GM12878 (cell line): ENCODE measurements at regions not wholly inside any gene's neighbourhood (a gene's known extent, or its start where the extent isn't known, plus 50 kb on each side); places are given as distances from the start of the nearest gene placed in this dataset.

ENCODE experiments used
- ATAC-seq: fragments of 200-7000 bp; cut with Tn5 transposase; 3 replicates; pipeline ENCODE4 v1.9.1; 2020; ENCODE audit warnings: mild to moderate bottlenecking, moderate library complexity
- BruUV-seq: library from RNA; stranded (reverse); fragments of 400-500 nt; replicated peaks from 2 replicates; lab custom pipeline; 2021; lab: Mats Ljungman, UMichigan
- CTCF ChIA-PET: fragments of 300-600 bp; sonication (Branson Sonifier 250); formaldehyde crosslinking; extraction: SDS; loops from one replicate; lab custom pipeline; 2021; ENCODE audit warnings: inconsistent platforms; lab: Yijun Ruan, JAX
- POLR2A ChIA-PET: fragments of 350-600 bp; formaldehyde crosslinking; extraction: SDS; loops from one replicate; lab custom pipeline; 2021; ENCODE audit warnings: inconsistent platforms; lab: Charles Lee
- RAD21 ChIA-PET: fragments of 300-600 bp; sonication (Branson Sonifier 250); formaldehyde crosslinking; loops from one replicate; lab custom pipeline; 2023; ENCODE audit warnings: antibody characterized with exemption; ENCODE audit not compliant: unreplicated experiment; lab: Charles Lee
- SMC1A ChIA-PET: fragments of 300-600 bp; sonication (Branson Sonifier 250); formaldehyde crosslinking; loops from one replicate; lab custom pipeline; 2023; ENCODE audit not compliant: unreplicated experiment, uncharacterized antibody; lab: Charles Lee
- DNase-seq: peaks from one replicate; pipeline ENCODE4 v3.0.0-alpha.2; 2011; ENCODE audit warnings: low read depth, low spot score
- FAIRE-seq: peaks from 3 replicates; lab custom pipeline; 2011; peaks lifted over from hg19 to GRCh38; lab: Jason Lieb, UNC
- H2AFZ ChIP-seq: 2 replicates; pipeline ENCODE4 v1.6.0; 2011; ENCODE audit warnings: low read depth, low read length, control low read depth; ENCODE audit not compliant: control insufficient read depth
- H3K27ac ChIP-seq: 2 replicates; pipeline ENCODE4 v1.5.1; 2011; ENCODE audit warnings: control low read depth; ENCODE audit not compliant: control insufficient read depth, insufficient read depth
- H3K27me3 ChIP-seq, 2 experiments: replicated peaks in 1 of 2; 2 replicates each; pipeline versions ENCODE4 v1.6.0 to v1.6.1; 2011; ENCODE audit warnings: low read length in 1 of 2; ENCODE audit not compliant: control insufficient read depth in 2 of 2, insufficient read depth in 2 of 2
- H3K36me3 ChIP-seq, 2 experiments: 2 replicates each; pipeline ENCODE4 v1.5.1; 2011; ENCODE audit warnings: low read length in 1 of 2; ENCODE audit not compliant: control insufficient read depth in 2 of 2, insufficient read depth in 2 of 2
- H3K4me1 ChIP-seq: 2 replicates; pipeline ENCODE4 v1.6.1; 2011; ENCODE audit warnings: mild to moderate bottlenecking, low read length, moderate library complexity, mixed read lengths; ENCODE audit not compliant: control insufficient read depth, insufficient read depth
- H3K4me2 ChIP-seq: 2 replicates; pipeline ENCODE4 v1.6.0; 2011; ENCODE audit warnings: control low read depth; ENCODE audit not compliant: control insufficient read depth, insufficient read depth
- H3K4me3 ChIP-seq: fragments of 200-600 bp; sonication (generic); 2 replicates; pipeline ENCODE4 v1.5.1; 2016
- H3K79me2 ChIP-seq: 2 replicates; pipeline ENCODE4 v1.6.0; 2011; ENCODE audit warnings: low read length; ENCODE audit not compliant: control insufficient read depth, insufficient read depth
- H3K9ac ChIP-seq: 2 replicates; pipeline ENCODE4 v1.8.0; 2011; ENCODE audit warnings: low read length, control low read depth, mixed read lengths; ENCODE audit not compliant: control insufficient read depth, insufficient read depth
- H3K9me3 ChIP-seq: replicated peaks from 3 replicates; pipeline ENCODE4 v1.5.1; 2011; ENCODE audit warnings: mild to moderate bottlenecking, low read length; ENCODE audit not compliant: control insufficient read depth, insufficient read depth
- H4K20me1 ChIP-seq: 2 replicates; pipeline ENCODE4 v1.6.0; 2011; ENCODE audit not compliant: control insufficient read depth, insufficient read depth
- E2F8 ChIP-seq: fragments of 450-650 bp; IDR thresholded peaks from 2 replicates; pipeline ENCODE4 v1.6.1; 2018; ENCODE audit warnings: mild to moderate bottlenecking, low read depth, moderate library complexity; ENCODE audit not compliant: partially characterized antibody
- NKRF ChIP-seq: fragments of 450-650 bp; conservative IDR thresholded peaks from 2 replicates; pipeline ENCODE4 v1.6.1; 2017; ENCODE audit warnings: mild to moderate bottlenecking, moderate library complexity
- RFX5 ChIP-seq: IDR thresholded peaks from 2 replicates; pipeline ENCODE4 v1.6.1; 2011; ENCODE audit warnings: low read depth, low read length, improper control_type of control experiment
- SMAD1 ChIP-seq: fragments of 450-650 bp; IDR thresholded peaks from 2 replicates; pipeline ENCODE4 v1.6.1; 2018; ENCODE audit warnings: mild to moderate bottlenecking, low read depth; ENCODE audit not compliant: partially characterized antibody
- in situ Hi-C: fragments of 300-500 bp; cut with MboI; formaldehyde crosslinking; loops from 9 replicates; pipeline ENCODE4 v1.14.3; 2018; ENCODE audit warnings: mixed read lengths
- intact Hi-C: fragments of 100-400 bp; cut with micrococcal nuclease; formaldehyde crosslinking; loops from one replicate; pipeline ENCODE4 v1.14.2; 2022; ENCODE audit not compliant: unreplicated experiment

- no peak for DNase-seq
- in situ Hi-C loops = no loop called here
- FAIRE-seq = no peak
- RAD21 ChIA-PET = no interaction called here
- Histone ChIP-seq H3K9me3 (no peaks in the 10 kb centered on the region; the same call in 2 of the 3 replicates), H3K36me3 (no peaks in the 10 kb centered on the region), H4K20me1 (no peaks in the 10 kb centered on the region), H3K79me2 (no peaks in the 10 kb centered on the region), H3K4me2 (no peak overlapping the region), H3K4me1 (no peaks in the 10 kb centered on the region), H3K27ac (no peak overlapping the region), H3K27me3 (no peaks in the 10 kb centered on the region), H3K4me3 (no peak overlapping the region), H2AFZ (no peak overlapping the region), H3K9ac (no peak overlapping the region)
- CTCF ChIA-PET = no interaction called here
- no peak for ATAC-seq
- BruUV-seq = no TSS peak
- intact Hi-C loops = no loop called here
- no peak for TF ChIP-seq RFX5
- TF ChIP-seq SMAD1 = no peak
- no peak for TF ChIP-seq NKRF
- no peak for TF ChIP-seq E2F8
- POLR2A ChIA-PET = no interaction called here
- SMC1A ChIA-PET = no interaction called here
Observed at GRCh38 chr9:11933926-11934325, 759.3 kb upstream of the TYRP1 start.
